Sigmoid colon (tissue), 6 donors: ENCODE measurements at regions not wholly inside any gene's neighbourhood (a gene's known extent, or its start where the extent isn't known, plus 50 kb on each side); places are given as distances from the start of the nearest gene placed in this dataset.
A peak's percentile ranks its signal among the peaks of the same experiment; 100 is the strongest.
"Not testable (repeated sequence)": the region's sequence is repeated elsewhere in the genome, so short reads cannot be mapped to it uniquely, and the experiment has no call there.

Experiments
- DNase-seq: peaks from one replicate; pipeline ENCODE4 v3.0.0-alpha.2; 2019
- H3K27ac ChIP-seq, 4 donors: fragments of 200-600 bp; sonication (generic); one replicate each; pipeline ENCODE4 v1.5.1; 2016 to 2019; ENCODE audit warnings: mild to moderate bottlenecking in 1 of 4
- H3K27me3 ChIP-seq, 3 donors: fragments of 200-600 bp; sonication (generic); one replicate each; pipeline ENCODE4 v1.5.1; 2019; ENCODE audit warnings: mild to moderate bottlenecking in 1 of 3
- H3K36me3 ChIP-seq, 4 donors: fragments of 200-600 bp; sonication (generic); one replicate each; pipeline ENCODE4 v1.5.1; 2016 to 2019
- H3K4me1 ChIP-seq, 4 donors: fragments of 200-600 bp; sonication (generic); one replicate each; pipeline ENCODE4 v1.5.1; 2017 to 2019
- H3K4me3 ChIP-seq, 4 donors: fragments of 200-600 bp; sonication (generic); one replicate each; pipeline ENCODE4 v1.5.1; 2017 to 2019; ENCODE audit warnings: mild to moderate bottlenecking in 2 of 4, moderate library complexity in 1 of 4
- H3K9me3 ChIP-seq, 4 donors: fragments of 200-600 bp in 3 of 4; sonication (generic) in 3 of 4; one replicate each; pipeline versions ENCODE4 v1.5.1 to v1.6.1; 2013 to 2019
- CTCF ChIP-seq, 4 experiments: fragments of 450-650 bp in 3 of 4; fragments of 200-600 bp in 1 of 4; IDR thresholded peaks; one replicate each; pipeline ENCODE4 v1.5.1; 2016 to 2019; ENCODE audit warnings: antibody characterized with exemption in 4 of 4, mild to moderate bottlenecking in 3 of 4, moderate library complexity in 2 of 4
- EP300 ChIP-seq, 4 donors: sonication (generic); formaldehyde crosslinking; IDR thresholded peaks; one replicate each; pipeline ENCODE4 v1.6.1; 2017; ENCODE audit warnings: antibody characterized with exemption in 4 of 4
- POLR2A ChIP-seq, 2 donors: fragments of 450-650 bp; IDR thresholded peaks; one replicate each; pipeline ENCODE4 v1.6.1; 2016; ENCODE audit warnings: antibody characterized with exemption in 2 of 2, mild to moderate bottlenecking in 2 of 2, moderate library complexity in 2 of 2
- POLR2AphosphoS5 ChIP-seq, 4 donors: sonication (generic); formaldehyde crosslinking; IDR thresholded peaks; one replicate each; pipeline ENCODE4 v1.6.1; 2017; ENCODE audit warnings: antibody characterized with exemption in 4 of 4
- WGBS, 2 donors: extraction: QIAGEN DNeasy Blood & Tissue Kit; methylation state at CpG; one replicate each; pipeline ENCODE4 v1.1.7; 2013; 5-methylcytosine and 5-hydroxymethylcytosine counted together
- intact Hi-C: fragments of 100-400 bp; cut with DNase I; formaldehyde crosslinking; loops from one replicate; pipeline ENCODE4 v1.15.1; 2023
- donor health status: healthy with polysubstance abuse.
- donor health status: healthy.

- whole genome bisulfite sequencing, 2 donors = 15 to 51% methylated on average over 1 of the region's 1 CpG
- no peaks in the 10 kb centered on the region for H3K9me3 ChIP-seq
- H3K27ac ChIP-seq = peak overlapping the region in 1 of 4 donors; percentile 52
- peaks cover 0 to 8% (median 0%) of the 10 kb centered on the region in 4 donors for H3K4me1 ChIP-seq
- peak in 2 of 4 donors; percentile 17 to 43 for TF ChIP-seq POLR2AphosphoS5 (IDR thresholded peaks at IDR 0.05)
- peak in 1 of 4 donors; percentile 16 for TF ChIP-seq EP300 (IDR thresholded peaks at IDR 0.05)
- no peak for TF ChIP-seq POLR2A (IDR thresholded peaks at IDR 0.05)
- intact Hi-C loops = no loop called here
- DNase-seq = no peak
- no peaks in the 10 kb centered on the region for H3K27me3 ChIP-seq
- H3K4me3 ChIP-seq = no peak overlapping the region
- no peaks in the 10 kb centered on the region for H3K36me3 ChIP-seq
These were observed 115.2 kb downstream of the C12orf75 start for GRCh38 chr12:105445649-105446048.

- H3K4me3 ChIP-seq, intact Hi-C loops, DNase-seq, H3K36me3 ChIP-seq, H3K27me3 ChIP-seq, H3K4me1 ChIP-seq, H3K9me3 ChIP-seq: not testable (repeated sequence)
- 96 to 97% methylated on average over 2 of the region's 2 CpGs for WGBS, 2 donors
- H3K27ac ChIP-seq = peak overlapping the region in 1 of 4 donors; percentile 52
These were observed 116.0 kb downstream of the C12orf75 start for GRCh38 chr12:105446460-105446859.

GRCh38 chr12:105449431-105449830 lies 118.9 kb downstream of the C12orf75 start:
- TF ChIP-seq CTCF (IDR thresholded peaks at IDR 0.05) (no peak), POLR2A (IDR thresholded peaks at IDR 0.05) (no peak), EP300 (IDR thresholded peaks at IDR 0.05) (no peak), POLR2AphosphoS5 (IDR thresholded peaks at IDR 0.05) (no peak)
- no peaks in the 10 kb centered on the region for H3K27me3 ChIP-seq
- H3K9me3 ChIP-seq = no peaks in the 10 kb centered on the region
- H3K4me3 ChIP-seq = no peak overlapping the region
- H3K27ac ChIP-seq = no peak overlapping the region
- 90 to 92% methylated on average over 6 of the region's 6 CpGs for WGBS, 2 donors
- intact Hi-C loops = no loop called here
- no peak for DNase-seq
- H3K4me1 ChIP-seq = peaks cover 0 to 8% (median 0%) of the 10 kb centered on the region in 4 donors
- no peaks in the 10 kb centered on the region for H3K36me3 ChIP-seq

GRCh38 chr12:105451211-105451610 lies 120.7 kb downstream of the C12orf75 start:
- Histone ChIP-seq H3K36me3 (no peaks in the 10 kb centered on the region), H3K4me3 (no peak overlapping the region), H3K4me1 (no peaks in the 10 kb centered on the region), H3K27me3 (no peaks in the 10 kb centered on the region), H3K9me3 (no peaks in the 10 kb centered on the region), H3K27ac (no peak overlapping the region)
- WGBS, 2 donors = 92% methylated on average over 3 of the region's 3 CpGs
- TF ChIP-seq EP300 (IDR thresholded peaks at IDR 0.05) (no peak), POLR2AphosphoS5 (IDR thresholded peaks at IDR 0.05) (no peak), CTCF (IDR thresholded peaks at IDR 0.05) (no peak), POLR2A (IDR thresholded peaks at IDR 0.05) (no peak)
- DNase-seq = no peak
- intact Hi-C loops = no loop called here

- Histone ChIP-seq H3K4me3 (no peak overlapping the region), H3K27ac (no peak overlapping the region), H3K36me3 (no peaks in the 10 kb centered on the region), H3K4me1 (no peaks in the 10 kb centered on the region), H3K27me3 (no peaks in the 10 kb centered on the region), H3K9me3 (no peaks in the 10 kb centered on the region)
- intact Hi-C loops = no loop called here
- TF ChIP-seq CTCF (IDR thresholded peaks at IDR 0.05) (no peak), EP300 (IDR thresholded peaks at IDR 0.05) (no peak), POLR2AphosphoS5 (IDR thresholded peaks at IDR 0.05) (no peak), POLR2A (IDR thresholded peaks at IDR 0.05) (no peak)
- DNase-seq = no peak
- 81 to 95% methylated on average over 4 of the region's 4 CpGs for WGBS, 2 donors
These were observed 121.3 kb downstream of the C12orf75 start for GRCh38 chr12:105451798-105452197.

GRCh38 chr12:105453316-105453715 lies 122.8 kb downstream of the C12orf75 start:
- no peak overlapping the region for H3K27ac ChIP-seq
- intact Hi-C loops = no loop called here
- H3K27me3 ChIP-seq = no peaks in the 10 kb centered on the region
- WGBS, 2 donors = 72 to 78% methylated on average over 1 of the region's 1 CpG
- TF ChIP-seq POLR2AphosphoS5 (IDR thresholded peaks at IDR 0.05) = no peak
- TF ChIP-seq CTCF (IDR thresholded peaks at IDR 0.05) = no peak
- no peaks in the 10 kb centered on the region for H3K36me3 ChIP-seq
- H3K9me3 ChIP-seq = no peaks in the 10 kb centered on the region
- DNase-seq = no peak
- H3K4me3 ChIP-seq = no peak overlapping the region
- no peaks in the 10 kb centered on the region for H3K4me1 ChIP-seq
